CD4-positive, alpha-beta T cell (primary cell): ENCODE measurements at regions not wholly inside any gene's neighbourhood (a gene's known extent, or its start where the extent isn't known, plus 50 kb on each side); places are given as distances from the start of the nearest gene placed in this dataset.

Experiments
- ATAC-seq: fragments of 200-7000 bp; cut with Tn5 transposase; one replicate; pipeline ENCODE4 v1.10.0; 2022; ENCODE audit warnings: mild to moderate bottlenecking; ENCODE audit not compliant: poor library complexity
- CTCF ChIA-PET: fragments of 350-600 bp; sonication (Branson Sonifier 250); formaldehyde crosslinking; loops from one replicate; lab custom pipeline; 2021; ENCODE audit warnings: antibody characterized with exemption, inconsistent platforms; lab: Charles Lee
- POLR2A ChIA-PET: fragments of 350-600 bp; sonication (Branson Sonifier 250); formaldehyde crosslinking; loops from one replicate; lab custom pipeline; 2021; ENCODE audit warnings: antibody characterized with exemption, inconsistent platforms; lab: Charles Lee
- DNase-seq, 14 experiments: peaks; one replicate each; pipeline ENCODE4 v3.0.0-alpha.2; 2013 to 2020; ENCODE audit warnings: mixed read lengths in 2 of 14
- H3K27ac ChIP-seq, 2 donors: one replicate each; pipeline versions ENCODE4 v1.5.1 to v1.7.0; 2013; ENCODE audit warnings: low read length in 2 of 2, low read depth in 1 of 2, mild to moderate bottlenecking in 1 of 2
- H3K27me3 ChIP-seq, 2 experiments: 1 replicate in 1 of 2; 2 replicates in 1 of 2; pipeline versions ENCODE4 v1.6.1 to v1.7.0; 2013; ENCODE audit warnings: low read length in 2 of 2, control low read depth in 1 of 2, mild to moderate bottlenecking in 1 of 2, moderate library complexity in 1 of 2; ENCODE audit not compliant: insufficient read depth in 2 of 2, control insufficient read depth in 1 of 2
- H3K36me3 ChIP-seq: one replicate; pipeline ENCODE4 v1.6.1; 2013; ENCODE audit warnings: low read length, control low read depth; ENCODE audit not compliant: insufficient read depth
- H3K4me1 ChIP-seq: one replicate; pipeline ENCODE4 v1.6.1; 2013; ENCODE audit warnings: low read length, control low read depth; ENCODE audit not compliant: insufficient read depth
- H3K4me3 ChIP-seq: one replicate; pipeline ENCODE4 v1.5.1; 2013; ENCODE audit warnings: mild to moderate bottlenecking, low read length, moderate library complexity
- H3K9me3 ChIP-seq, 2 experiments: 1 replicate in 1 of 2; 2 replicates in 1 of 2; pipeline versions ENCODE4 v1.6.1 to v1.7.0; 2013; ENCODE audit warnings: low read length in 2 of 2, mild to moderate bottlenecking in 2 of 2, control low read depth in 1 of 2, moderate library complexity in 1 of 2; ENCODE audit not compliant: control insufficient read depth in 1 of 2, insufficient read depth in 1 of 2
- H3K27ac Mint-ChIP-seq: one replicate; pipeline ENCODE4 v1.8.0; 2020; ENCODE audit warnings: mixed read lengths
- H3K27me3 Mint-ChIP-seq: one replicate; pipeline ENCODE4 v1.8.0; 2021; ENCODE audit warnings: mixed read lengths
- H3K36me3 Mint-ChIP-seq: one replicate; pipeline ENCODE4 v1.8.0; 2021; ENCODE audit warnings: low read depth, mixed read lengths
- H3K4me1 Mint-ChIP-seq: one replicate; pipeline ENCODE4 v1.8.0; 2021; ENCODE audit warnings: low read depth, mixed read lengths
- H3K4me3 Mint-ChIP-seq: one replicate; pipeline ENCODE4 v1.8.0; 2020; ENCODE audit warnings: mild to moderate bottlenecking, mixed read lengths
- H3K9me3 Mint-ChIP-seq: one replicate; pipeline ENCODE4 v1.8.0; 2020; ENCODE audit warnings: mixed read lengths
- intact Hi-C, 2 experiments: fragments of 100-400 bp; cut with DNase I in 1 of 2; cut with micrococcal nuclease in 1 of 2; formaldehyde crosslinking; loops; one replicate each; pipeline versions ENCODE4 v1.15.1 to v1.9.0; 2023 to 2025; cut with DNase I, micrococcal nuclease
- TF ChIP-seq, protein P1 (sequence below): fragments of 200-600 bp; IDR thresholded peaks from one replicate; pipeline ENCODE4 v1.8.0; 2022; ENCODE audit warnings: antibody characterized with exemption, mild to moderate bottlenecking

DNA sequence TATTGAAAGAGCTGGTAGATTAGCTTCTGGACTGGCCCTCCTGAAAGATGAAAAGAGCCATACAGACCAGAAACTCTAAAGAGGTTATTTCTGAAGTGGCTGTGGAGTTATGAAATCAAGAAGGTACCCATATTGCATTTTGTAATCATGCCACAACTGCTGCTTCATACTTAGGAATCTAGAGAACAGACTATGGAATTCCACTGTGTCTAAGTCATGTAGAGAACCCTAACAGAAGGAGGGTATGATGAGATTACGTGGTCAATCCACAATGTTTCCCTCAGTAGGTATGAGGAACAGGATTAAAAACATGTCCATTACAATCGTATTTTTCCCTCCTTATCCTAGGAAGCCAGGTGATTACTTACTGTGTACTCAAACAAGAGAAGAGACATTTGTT lies 708.8 kb downstream of the RERGL start:
- ChIA-PET POLR2A (no interaction called here), CTCF (no interaction called here)
- H3K36me3 Mint-ChIP-seq, result no peaks in the 10 kb centered on the region
- H3K4me3 Mint-ChIP-seq, result no peak overlapping the region
- H3K36me3 ChIP-seq, result no peaks in the 10 kb centered on the region
- H3K4me1 ChIP-seq, result no peaks in the 10 kb centered on the region
- no peak overlapping the region for H3K27ac ChIP-seq
- TF ChIP-seq, protein P1, sequence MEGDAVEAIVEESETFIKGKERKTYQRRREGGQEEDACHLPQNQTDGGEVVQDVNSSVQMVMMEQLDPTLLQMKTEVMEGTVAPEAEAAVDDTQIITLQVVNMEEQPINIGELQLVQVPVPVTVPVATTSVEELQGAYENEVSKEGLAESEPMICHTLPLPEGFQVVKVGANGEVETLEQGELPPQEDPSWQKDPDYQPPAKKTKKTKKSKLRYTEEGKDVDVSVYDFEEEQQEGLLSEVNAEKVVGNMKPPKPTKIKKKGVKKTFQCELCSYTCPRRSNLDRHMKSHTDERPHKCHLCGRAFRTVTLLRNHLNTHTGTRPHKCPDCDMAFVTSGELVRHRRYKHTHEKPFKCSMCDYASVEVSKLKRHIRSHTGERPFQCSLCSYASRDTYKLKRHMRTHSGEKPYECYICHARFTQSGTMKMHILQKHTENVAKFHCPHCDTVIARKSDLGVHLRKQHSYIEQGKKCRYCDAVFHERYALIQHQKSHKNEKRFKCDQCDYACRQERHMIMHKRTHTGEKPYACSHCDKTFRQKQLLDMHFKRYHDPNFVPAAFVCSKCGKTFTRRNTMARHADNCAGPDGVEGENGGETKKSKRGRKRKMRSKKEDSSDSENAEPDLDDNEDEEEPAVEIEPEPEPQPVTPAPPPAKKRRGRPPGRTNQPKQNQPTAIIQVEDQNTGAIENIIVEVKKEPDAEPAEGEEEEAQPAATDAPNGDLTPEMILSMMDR, result no peak
- intact Hi-C loops, result no loop called here
- ATAC-seq (no peak), DNase-seq (no peak)
- H3K9me3 Mint-ChIP-seq, result peaks cover 6% of the 10 kb centered on the region
- H3K9me3 ChIP-seq, result peaks cover 0 to 5% of the 10 kb centered on the region in 2 experiments
- H3K27me3 ChIP-seq, result no peaks in the 10 kb centered on the region
- no peaks in the 10 kb centered on the region for H3K27me3 Mint-ChIP-seq
- no peak overlapping the region for H3K27ac Mint-ChIP-seq
- H3K4me1 Mint-ChIP-seq, result no peaks in the 10 kb centered on the region
- no peak overlapping the region for H3K4me3 ChIP-seq

DNA sequence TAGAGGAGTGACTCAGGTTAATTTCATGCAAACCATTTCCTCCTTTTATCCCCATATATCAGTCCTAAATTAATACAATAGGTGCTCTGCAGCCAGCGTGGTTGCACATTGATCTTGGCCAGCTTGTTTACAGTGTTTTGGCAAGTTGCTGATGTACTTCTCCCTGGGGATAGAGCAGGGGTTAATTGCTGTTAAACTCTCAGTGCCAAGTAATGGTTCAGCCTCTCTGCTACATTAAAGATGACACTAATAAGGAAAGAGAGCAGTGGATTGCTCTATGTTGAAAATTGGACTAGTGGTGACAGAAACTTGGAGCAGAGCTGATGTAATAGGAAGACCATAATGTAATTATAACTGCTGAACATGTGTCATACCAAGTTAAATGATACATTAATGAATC lies 717.5 kb downstream of the RERGL start:
- Mint-ChIP-seq H3K27ac (no peak overlapping the region), H3K36me3 (no peaks in the 10 kb centered on the region), H3K4me1 (no peaks in the 10 kb centered on the region), H3K4me3 (no peak overlapping the region), H3K9me3 (peaks cover 7% of the 10 kb centered on the region), H3K27me3 (no peaks in the 10 kb centered on the region)
- no peak overlapping the region for H3K27ac ChIP-seq
- no peaks in the 10 kb centered on the region for H3K4me1 ChIP-seq
- ChIA-PET CTCF (no interaction called here), POLR2A (no interaction called here)
- TF ChIP-seq, protein P1, result no peak
- peaks cover 0 to 5% of the 10 kb centered on the region in 2 experiments for H3K9me3 ChIP-seq
- intact Hi-C loops, result no loop called here
- H3K4me3 ChIP-seq, result no peak overlapping the region
- ATAC-seq (no peak), DNase-seq (no peak)
- H3K27me3 ChIP-seq, result no peaks in the 10 kb centered on the region
- H3K36me3 ChIP-seq, result no peaks in the 10 kb centered on the region

DNA sequence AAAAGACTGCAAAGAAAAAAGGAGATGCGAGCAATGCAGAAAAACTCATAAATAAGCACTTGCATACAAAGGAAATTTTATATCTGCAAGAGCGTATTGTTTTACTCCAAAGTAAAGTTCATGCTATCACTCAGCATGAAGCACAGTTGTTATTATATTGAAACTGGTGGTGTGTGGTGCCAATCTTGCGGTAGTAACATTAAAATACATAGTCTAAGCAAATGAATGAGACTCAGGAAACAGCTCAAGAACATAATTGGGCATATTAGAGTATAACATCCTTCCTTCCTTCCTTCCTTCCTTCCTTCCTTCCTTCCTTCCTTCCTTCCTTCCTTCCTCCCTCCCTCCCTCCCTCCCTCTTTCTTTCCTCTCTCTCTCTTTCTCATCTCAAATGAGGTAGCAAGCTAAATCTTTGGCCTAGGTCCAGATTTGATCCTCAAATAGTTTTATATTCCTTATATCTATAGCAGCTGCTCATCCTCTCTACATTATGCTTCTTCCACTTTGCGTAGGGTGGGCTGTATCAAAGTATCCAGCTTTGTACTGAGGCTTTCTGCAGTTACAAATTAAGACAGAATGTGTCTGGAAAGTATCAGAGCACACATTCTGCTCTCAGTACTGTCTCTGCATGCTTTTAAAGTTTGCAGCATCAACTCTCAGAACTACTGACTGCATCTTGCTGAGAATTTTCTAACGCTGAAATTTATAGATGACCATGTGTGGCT lies 718.3 kb downstream of the RERGL start:
- CTCF ChIA-PET, result no interaction called here
- no peaks in the 10 kb centered on the region for H3K36me3 Mint-ChIP-seq
- no peaks in the 10 kb centered on the region for H3K4me1 ChIP-seq
- no peaks in the 10 kb centered on the region for H3K27me3 ChIP-seq
- DNase-seq (no peak), ATAC-seq (no peak)
- intact Hi-C loops, result no loop called here
- no peaks in the 10 kb centered on the region for H3K4me1 Mint-ChIP-seq
- peaks cover 0 to 5% of the 10 kb centered on the region in 2 experiments for H3K9me3 ChIP-seq
- no peak overlapping the region for H3K27ac Mint-ChIP-seq
- no peak overlapping the region for H3K4me3 ChIP-seq
- POLR2A ChIA-PET, result no interaction called here
- TF ChIP-seq, protein P1, result no peak
- H3K36me3 ChIP-seq, result no peaks in the 10 kb centered on the region
- H3K9me3 Mint-ChIP-seq, result peaks cover 5% of the 10 kb centered on the region
- H3K27ac ChIP-seq, result no peak overlapping the region
- H3K4me3 Mint-ChIP-seq, result no peak overlapping the region
- H3K27me3 Mint-ChIP-seq, result no peaks in the 10 kb centered on the region
